GM18507 (cell line): ENCODE measurements at regions not wholly inside any gene's neighbourhood (a gene's known extent, or its start where the extent isn't known, plus 50 kb on each side); places are given as distances from the start of the nearest gene placed in this dataset.

Experiments used
- DNase-seq: peaks from one replicate; pipeline ENCODE4 v3.0.0; 2011; ENCODE audit warnings: low read depth; ENCODE audit not compliant: insufficient read length; ENCODE audit errors: extremely low spot score
- FAIRE-seq: peaks from 2 replicates; lab custom pipeline; 2011; peaks lifted over from hg19 to GRCh38; lab: Jason Lieb, UNC

GRCh38 chr6:106886081-106886843, 88.3 kb downstream of the CD24 start:
- DNase-seq: no peak
- no peak for FAIRE-seq

DNA sequence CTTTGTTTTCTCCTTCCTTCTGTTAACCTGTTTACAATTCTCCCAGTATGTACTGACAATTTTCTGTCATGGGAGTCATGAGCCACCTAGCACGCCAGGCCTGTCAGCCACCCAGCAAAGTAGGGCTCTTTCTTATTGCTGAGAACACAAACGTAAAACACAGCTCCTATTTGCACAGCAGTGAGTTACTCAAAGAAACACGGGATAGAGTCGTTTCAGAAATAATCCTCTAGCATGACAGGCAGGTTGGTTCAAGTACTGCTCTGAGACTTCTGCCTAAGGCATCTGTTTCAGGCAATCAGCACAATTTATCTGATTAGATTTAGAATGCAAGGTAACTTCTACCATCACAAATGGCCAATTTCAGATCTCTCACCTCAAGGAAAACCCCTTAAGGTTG, 88.8 kb downstream of the CD24 start:
- FAIRE-seq: no peak
- no peak for DNase-seq

GRCh38 chr6:106884576-106884975, 90.0 kb downstream of the CD24 start:
- FAIRE-seq (no peak), DNase-seq (no peak)

DNA sequence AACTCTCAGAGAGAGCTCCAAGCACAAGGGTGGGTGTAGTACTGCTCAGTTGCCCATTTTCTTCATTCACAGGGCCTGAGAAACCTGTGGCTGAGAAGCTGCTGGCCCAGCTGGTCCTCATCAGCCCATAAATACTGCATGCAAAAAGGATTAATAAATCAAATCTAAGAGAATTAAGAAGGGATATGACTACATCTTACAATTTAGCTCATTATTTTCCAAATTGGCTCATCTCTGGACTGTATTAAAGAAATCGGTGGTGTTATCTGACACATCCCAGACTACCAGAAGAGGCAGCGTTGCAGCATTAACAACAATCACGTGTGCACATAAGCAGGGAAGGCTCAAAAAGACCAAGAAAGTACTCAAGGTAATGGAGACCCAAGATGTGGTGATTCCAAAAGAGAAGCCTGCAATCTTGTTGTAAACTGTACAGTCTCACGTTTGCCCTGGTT, 90.7 kb downstream of the CD24 start:
- no peak for FAIRE-seq
- no peak for DNase-seq

- no peak for FAIRE-seq
- DNase-seq: no peak
These were observed 91.7 kb downstream of the CD24 start for GRCh38 chr6:106882601-106883518.

GRCh38 chr6:106882138-106882537, 92.4 kb downstream of the CD24 start:
- no peak for DNase-seq

DNA sequence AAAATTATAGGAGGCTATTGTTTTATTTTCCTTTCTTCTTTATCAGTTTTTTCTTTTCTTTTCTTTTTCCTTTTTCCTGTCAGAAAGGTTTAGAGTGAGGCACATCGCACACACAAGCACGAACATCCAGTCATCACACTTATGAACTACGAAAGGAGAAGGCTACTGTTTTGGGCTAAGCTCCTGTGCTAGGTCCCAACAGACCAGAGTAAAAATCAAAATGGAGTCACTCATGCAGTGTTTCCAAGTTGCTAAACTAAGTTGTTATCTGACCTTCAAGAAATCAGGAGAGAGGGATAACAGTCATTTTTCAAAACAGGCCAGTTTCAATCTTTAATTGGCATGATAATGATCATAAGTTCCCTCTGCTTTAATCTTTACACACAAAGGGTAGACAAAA, 93.6 kb downstream of the CD24 start:
- DNase-seq (no peak), FAIRE-seq (no peak)

More at GRCh38 chr6:106882138-106882537, 92.4 kb downstream of the CD24 start:
- no peak for FAIRE-seq

- FAIRE-seq: no peak
These were observed 98.7 kb downstream of the CD24 start for GRCh38 chr6:106875782-106876321.

GRCh38 chr6:106874481-106874880, 100.0 kb downstream of the CD24 start:
- DNase-seq (no peak), FAIRE-seq (no peak)

More at GRCh38 chr6:106875782-106876321, 98.7 kb downstream of the CD24 start:
- DNase-seq: no peak

DNA sequence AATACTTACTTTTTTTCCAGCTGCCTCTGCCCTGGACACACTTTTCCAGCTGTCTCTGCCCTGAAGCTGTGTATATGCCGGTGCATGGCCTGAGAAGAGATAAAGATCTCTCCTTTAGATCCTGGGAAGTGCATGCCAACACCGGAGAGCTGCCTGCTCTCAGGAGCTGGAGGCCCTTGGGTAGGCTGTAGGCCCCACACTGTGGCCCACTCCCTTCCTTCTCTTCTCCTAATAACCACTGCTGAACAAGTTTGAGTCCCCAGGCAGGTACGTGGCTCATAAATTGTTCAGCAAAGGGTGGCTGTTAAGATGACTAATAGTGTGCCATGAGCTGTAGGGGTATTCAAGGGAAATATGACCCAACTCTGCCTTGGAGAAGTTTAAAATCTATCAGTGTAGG, 102.5 kb downstream of the CD24 start:
- FAIRE-seq: no peak
- DNase-seq: no peak

DNA sequence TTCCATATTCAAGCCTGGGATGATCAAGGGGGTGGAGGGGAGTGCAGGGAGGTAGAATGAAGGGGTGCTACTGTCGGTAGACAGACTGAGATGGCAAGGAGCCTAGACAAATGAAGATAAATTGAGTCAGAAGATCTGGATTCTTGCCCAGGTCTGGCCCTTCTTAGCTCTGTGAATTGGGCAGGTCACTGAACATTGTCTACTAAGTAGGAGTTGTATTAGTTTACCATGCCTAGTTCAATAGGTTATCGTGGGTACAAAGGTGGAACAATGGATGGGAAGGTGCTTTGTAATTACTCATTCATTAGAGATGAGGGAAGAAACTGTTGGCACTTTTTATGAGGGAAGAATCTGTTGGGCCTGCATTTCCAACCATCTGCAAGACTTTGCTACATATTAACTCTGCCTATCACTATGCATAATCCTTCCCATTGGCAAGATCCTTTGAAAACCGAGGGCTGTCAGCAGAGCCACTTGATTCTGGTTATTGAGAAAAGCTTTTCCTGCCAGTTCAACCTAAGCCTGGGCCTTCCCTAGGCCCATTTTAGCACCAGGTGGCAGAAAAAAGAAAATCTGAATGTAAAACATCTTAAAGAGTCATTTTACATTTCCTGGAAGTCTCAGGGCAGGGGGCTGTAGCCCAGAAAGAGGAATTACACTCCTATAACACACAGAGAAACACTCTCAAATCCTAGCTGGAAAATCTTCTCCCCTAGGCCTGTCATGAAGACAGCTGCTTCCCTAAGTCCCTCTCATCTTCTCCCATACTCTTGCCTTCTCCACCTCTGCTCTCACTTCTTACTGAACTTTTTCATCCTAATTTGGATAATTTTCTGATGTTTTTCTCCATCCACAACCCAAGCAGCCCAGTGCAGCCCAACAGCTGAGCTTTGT, 103.5 kb downstream of the CD24 start:
- FAIRE-seq: no peak
- no peak for DNase-seq

GRCh38 chr6:106870069-106870468, 104.5 kb downstream of the CD24 start:
- DNase-seq (no peak), FAIRE-seq (no peak)

DNA sequence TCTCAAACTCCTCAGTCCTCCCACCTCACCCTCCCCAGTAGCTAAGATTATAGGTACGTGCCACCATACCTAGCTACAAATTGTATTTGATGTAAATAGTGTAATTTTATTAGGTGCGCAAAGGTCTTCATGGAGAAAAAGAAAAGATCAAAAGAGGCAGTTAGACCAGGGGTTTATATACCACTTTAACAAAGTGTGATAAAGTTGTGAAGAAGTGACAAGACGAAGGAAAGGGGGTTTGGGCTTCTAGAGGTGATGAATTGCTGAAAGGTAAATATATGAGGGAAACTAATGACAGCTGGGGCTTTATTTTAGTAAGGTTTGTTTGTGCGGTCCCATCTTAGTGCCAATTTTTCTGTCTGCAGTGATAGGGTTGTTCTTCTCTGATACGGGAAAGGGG, 105.3 kb downstream of the CD24 start:
- no peak for FAIRE-seq
- no peak for DNase-seq

DNA sequence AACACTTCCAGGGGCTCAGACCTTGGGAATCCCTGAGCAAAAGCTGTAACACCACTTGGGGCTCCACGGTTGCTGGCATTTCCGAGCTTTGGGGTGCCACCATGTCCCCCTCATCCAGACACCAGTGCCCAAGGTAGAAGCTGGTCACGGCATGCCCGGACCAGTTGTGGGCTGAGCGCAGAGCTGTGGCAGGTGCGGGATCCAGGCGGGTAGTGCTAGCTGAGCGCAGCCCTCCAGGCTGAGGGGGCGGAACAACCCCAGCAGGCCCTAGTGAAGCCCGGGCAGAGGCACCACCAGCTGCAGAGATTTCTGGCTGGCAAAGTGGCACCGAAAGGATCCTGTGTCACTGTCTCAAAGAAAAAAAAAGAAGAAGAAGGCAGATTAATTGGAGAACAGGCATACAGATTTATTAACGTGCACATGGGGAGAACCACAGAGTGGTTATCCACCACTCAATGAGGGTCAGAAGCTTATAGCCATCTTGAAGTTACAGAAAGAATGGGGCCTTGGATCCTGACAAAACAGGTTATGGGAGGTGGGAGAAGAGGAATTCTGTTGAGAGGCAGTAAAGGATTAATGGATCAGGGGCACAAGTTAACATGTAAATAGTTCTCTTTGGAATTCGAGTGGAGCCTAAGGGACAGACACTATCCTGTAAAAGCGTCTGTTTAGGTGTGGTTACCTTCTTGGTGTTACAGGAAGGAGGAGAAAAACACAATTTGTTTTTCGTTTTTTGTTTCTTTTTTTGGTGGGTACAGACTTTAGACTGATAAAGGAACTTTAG, 107.5 kb downstream of the CD24 start:
- no peak for DNase-seq
- FAIRE-seq: no peak

DNA sequence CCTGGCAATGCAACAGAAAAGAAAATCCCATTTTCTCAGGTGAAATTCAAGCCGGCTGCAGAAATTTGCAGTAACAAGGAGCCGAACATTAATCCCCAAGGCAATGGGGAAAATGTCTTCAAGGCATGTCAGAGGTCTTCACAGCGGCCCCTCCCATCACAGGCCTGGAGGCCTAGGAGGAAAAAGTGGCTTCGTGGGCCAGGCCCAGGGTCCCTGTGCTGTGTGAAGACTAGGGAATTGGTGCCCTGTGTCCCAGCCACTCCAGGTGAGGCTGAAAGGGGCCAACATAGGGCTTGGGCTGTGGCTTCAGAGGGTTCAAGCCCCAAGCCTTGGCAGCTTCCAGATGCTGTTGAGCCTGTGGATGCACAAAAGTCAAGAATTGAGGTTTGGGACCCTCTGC, 111.7 kb downstream of the CD24 start:
- FAIRE-seq (no peak), DNase-seq (no peak)

DNA sequence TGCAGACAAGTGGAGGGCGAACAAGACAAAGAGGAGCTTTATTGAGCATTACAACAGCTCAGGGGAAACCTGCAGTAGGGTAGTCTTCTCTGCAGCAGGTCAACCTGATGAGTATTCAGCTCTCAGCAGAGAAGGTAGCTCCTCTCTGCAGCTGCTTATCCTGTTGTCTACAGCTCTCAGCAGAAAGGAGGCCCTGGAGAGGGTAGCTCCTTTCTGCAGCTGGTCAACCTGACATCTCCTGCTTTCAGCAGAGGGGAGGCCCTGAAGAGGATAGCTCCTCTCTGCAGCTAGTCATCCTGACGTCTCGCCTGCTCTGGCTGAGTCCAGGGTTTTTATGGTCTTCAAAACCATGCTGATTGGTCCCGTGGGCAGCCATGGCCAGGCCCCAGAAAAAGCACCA, 113.6 kb downstream of the CD24 start:
- no peak for DNase-seq

GRCh38 chr6:106858653-106859092, 115.9 kb downstream of the CD24 start:
- FAIRE-seq: no peak
- DNase-seq: no peak

More for the DNA sequence above, 113.6 kb downstream of the CD24 start:
- FAIRE-seq: no peak

GRCh38 chr6:106857771-106858652, 116.5 kb downstream of the CD24 start:
- DNase-seq (no peak), FAIRE-seq (no peak)
